HG02981 (cell line): ENCODE measurements at regions not wholly inside any gene's neighbourhood (a gene's known extent, or its start where the extent isn't known, plus 50 kb on each side); places are given as distances from the start of the nearest gene placed in this dataset.
A peak's percentile ranks its signal among the peaks of the same experiment; 100 is the strongest.
"Not testable (repeated sequence)": the region's sequence is repeated elsewhere in the genome, so short reads cannot be mapped to it uniquely, and the experiment has no call there.

ENCODE experiments used
- ATAC-seq: cut with Tn5 transposase; IDR thresholded peaks from one replicate; pipeline ENCODE4 v1.9.1; 2021; ENCODE audit warnings: mild to moderate bottlenecking, moderate library complexity; ENCODE audit not compliant: unreplicated experiment

GRCh38 chr6:3960754-3961361 is 111.7 kb downstream of the FAM50B start:
- ATAC-seq, result no peak

- ATAC-seq, result no peak
These were observed 112.5 kb downstream of the FAM50B start for GRCh38 chr6:3961581-3962215.

GRCh38 chr6:3962291-3963280 is 113.4 kb downstream of the FAM50B start:
- ATAC-seq, result no peak

- no peak for ATAC-seq
These were observed 114.3 kb downstream of the FAM50B start for GRCh38 chr6:3963426-3963825.

GRCh38 chr6:3965071-3965718 is 113.7 kb downstream of the FAM217A start:
- no peak for ATAC-seq

- no peak for ATAC-seq
These were observed 112.5 kb downstream of the FAM217A start for GRCh38 chr6:3966426-3966825.

DNA sequence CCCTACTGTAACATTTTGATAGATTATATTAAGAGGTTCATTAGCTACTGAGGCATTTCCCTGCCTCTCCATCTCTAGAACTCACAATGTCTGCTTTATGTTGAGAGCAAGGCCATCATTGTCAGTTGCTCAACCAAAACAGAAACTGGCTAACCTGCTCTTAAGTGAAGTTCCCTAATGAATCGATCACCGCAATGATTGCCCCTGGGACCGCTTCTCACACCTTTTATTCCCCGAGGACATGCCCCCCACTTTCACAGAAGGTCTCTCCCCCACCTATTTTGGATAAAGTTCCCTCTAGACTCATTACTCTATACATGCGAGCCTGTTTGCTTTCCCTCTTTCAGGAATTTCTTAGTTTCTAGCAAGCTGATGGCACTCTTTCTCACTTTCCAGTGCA is 108.8 kb downstream of the FAM217A start:
- no peak for ATAC-seq

DNA sequence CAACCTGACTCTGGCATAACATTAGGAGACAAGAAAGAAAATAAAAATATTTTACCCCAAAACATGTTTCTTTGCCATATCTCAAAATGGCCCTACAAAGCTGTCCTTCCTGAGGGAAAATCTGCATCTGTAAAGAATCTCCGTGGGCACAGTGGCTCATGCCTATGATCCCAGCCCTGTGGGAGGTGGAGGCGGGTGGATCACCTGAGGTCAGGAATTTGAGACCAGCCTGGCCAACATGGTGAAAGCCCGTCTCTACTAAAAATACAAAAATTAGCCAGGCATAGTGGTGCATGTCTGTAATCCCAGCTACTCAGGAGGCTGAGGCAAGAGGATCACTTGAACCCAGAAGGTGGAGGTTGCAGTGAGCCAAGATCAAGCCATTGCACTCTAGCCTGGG is 105.8 kb downstream of the FAM217A start:
- not testable (repeated sequence) for ATAC-seq

GRCh38 chr6:3977875-3978711 is 100.8 kb downstream of the FAM217A start:
- peak; percentile 85 for ATAC-seq

- not testable (repeated sequence) for ATAC-seq
These were observed 100.0 kb downstream of the FAM217A start for GRCh38 chr6:3978966-3979365.

- no peak for ATAC-seq
These were observed 97.0 kb downstream of the FAM217A start for GRCh38 chr6:3981917-3982316.

GRCh38 chr6:3983778-3984177 is 95.2 kb downstream of the FAM217A start:
- ATAC-seq, result no peak

DNA sequence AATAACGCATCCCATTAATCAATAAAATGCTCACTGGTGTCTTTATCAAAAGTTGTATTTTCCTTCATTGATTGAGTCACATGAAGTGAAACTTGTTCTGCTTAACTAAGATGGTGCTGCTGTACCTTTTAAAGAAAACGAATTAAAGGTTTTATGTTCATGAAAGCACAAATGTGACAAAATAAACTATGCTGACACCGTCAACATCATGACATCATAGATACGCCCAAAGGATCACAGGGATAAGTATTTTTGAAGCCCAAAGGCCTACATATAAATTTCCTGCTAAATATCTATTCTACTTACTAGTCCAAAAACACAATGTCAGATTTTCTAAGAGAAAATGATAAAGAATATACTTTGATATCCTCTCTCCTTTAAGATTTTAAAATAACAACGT is 94.4 kb downstream of the FAM217A start:
- no peak for ATAC-seq

- no peak for ATAC-seq
These were observed 92.7 kb downstream of the FAM217A start for GRCh38 chr6:3986241-3986640.

DNA sequence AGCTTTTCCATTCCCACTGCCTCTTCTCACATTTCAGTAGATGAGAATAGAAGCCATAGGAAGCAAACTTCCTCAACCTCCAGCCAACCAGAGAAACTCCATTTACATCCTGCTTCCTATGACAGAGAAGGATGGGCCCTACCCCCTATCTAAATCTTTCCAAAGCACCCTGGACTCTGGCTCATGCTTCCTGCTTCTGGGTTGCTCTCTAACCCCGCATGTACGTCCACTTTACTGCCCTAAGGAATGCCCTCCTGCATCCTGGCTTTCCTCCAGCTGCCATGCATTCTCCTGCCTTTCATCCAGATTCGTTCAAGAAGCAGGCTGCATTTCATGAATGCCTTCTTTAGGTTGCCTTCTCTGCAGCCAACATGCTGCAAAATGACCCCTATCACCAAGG is 91.9 kb downstream of the FAM217A start:
- no peak for ATAC-seq

DNA sequence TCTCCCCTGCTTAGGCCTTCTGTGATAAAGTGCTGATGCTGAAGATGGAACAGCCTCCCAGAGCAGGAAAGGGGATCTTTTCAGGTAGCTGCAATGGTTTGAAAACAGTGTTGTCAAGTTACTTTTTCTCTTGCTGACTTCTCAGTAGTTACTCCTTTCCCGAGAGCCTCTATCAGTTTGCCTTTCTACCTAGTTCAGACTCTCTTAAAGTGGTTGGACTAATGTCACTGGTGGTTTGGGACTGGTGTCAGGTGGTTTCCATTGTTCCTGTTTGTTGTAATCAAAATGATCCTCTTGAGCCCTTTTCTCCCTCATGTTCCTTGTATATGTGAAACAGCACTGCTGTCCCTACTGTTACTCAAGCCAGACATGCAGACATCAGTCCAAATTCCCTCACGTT is 91.4 kb downstream of the FAM217A start:
- no peak for ATAC-seq

DNA sequence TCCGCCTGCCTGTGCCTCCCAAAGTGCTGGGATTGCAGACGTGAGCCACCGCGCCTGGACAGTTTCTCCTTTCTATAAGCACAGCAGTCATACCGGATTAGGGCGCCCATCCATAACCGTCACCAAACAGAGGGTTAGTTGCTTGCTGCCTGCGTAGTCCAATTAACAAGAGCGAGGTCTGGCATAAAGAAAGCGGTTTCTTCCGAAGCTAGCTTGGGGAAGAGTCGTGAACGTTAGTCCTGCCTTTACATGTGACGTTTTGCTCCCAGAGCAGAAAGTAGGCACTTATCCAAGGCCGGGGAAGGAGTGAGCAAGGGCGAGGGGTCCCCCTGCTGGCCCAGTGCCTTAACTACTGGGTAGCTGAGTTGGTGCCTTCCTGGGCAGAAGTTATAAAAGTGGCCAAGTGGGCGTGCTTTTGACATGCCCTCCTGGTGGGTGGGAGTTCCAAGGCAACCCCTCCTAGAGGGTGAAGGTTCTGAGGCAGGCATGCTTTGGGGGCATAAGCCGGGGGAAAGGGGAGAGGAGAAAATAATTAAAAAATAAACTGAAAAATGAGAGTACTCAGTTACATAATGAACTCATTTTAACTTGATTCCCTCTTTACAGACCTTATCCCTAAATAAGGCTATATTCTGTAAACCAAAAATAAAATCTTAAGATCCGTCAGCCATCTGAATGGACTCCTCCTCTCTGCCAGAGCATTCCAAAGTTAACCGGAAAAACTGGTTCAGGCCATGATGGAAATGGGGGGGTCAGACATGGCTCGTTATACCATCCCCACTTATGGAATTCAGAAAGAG is 88.0 kb downstream of the FAM217A start:
- peak; percentile 85 for ATAC-seq

- no peak for ATAC-seq
These were observed 87.0 kb downstream of the FAM217A start for GRCh38 chr6:3991941-3992340.

DNA sequence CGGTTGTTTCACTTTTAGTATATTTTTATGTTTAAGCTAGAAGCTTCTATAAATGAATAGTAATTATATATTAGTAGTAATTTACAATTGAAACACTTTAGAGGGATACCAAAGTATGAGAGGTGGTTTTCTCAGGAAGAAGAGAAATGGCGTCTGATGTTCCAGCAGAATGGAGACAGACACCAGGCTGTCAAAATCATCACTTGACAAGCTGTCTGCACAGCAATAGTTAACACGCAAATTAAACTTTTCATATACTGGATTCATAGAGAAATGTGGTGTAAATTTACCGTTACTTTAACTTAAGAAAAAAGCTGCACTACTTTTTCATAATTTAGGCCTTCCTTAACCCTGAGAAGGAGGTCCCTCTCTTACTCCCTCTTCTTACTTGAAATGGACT is 82.6 kb downstream of the FAM217A start:
- ATAC-seq, result no peak
